NCI-H460 (cell line): ENCODE measurements at regions not wholly inside any gene's neighbourhood (a gene's known extent, or its start where the extent isn't known, plus 50 kb on each side); places are given as distances from the start of the nearest gene placed in this dataset.

Source experiments
- DNase-seq: peaks from one replicate; pipeline ENCODE4 v3.0.0-alpha.2; 2016; ENCODE audit warnings: low read depth; ENCODE audit errors: extremely low read depth

DNA sequence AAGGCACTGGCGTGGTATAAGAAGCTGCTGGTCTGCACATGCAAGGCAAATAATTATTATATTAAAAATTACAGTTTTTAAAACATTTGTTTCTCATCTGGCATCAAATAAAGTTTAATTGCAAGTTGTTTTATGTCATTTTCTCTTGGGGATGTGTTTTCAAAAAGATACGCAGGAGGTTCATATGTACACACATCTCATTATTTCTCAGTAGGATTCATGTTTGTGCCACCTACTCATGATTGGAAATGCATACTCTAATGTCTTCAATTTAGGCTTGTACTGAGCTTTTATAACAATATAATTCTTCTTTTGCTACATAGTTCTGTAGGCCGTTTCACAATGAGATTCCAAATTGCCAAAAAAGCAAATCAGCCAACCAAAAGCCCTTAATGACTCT is 244.2 kb upstream of the MEF2C start:
- no peak for DNase-seq

DNA sequence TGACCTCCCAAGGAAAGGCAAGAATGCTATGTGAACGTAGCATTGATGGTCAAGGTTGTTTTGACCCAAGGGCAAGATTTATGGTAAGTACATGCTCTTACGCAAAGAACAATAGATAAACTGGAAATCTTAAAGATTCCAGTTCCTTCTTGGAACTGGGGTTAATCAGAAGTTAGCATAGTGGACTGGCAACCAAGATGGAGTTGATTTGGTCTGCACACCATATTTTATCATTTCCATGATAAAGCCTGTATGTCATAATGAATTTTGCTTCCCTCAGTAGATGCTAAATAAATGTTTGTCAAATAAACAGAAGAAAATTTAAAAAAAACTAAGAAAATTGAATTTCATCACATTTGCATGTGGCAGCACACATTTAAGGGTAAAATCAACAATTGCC is 242.4 kb upstream of the MEF2C start:
- DNase-seq = no peak

- DNase-seq = no peak
Observed at GRCh38 chr5:89123581-89123980, 240.6 kb upstream of the MEF2C start.

DNA sequence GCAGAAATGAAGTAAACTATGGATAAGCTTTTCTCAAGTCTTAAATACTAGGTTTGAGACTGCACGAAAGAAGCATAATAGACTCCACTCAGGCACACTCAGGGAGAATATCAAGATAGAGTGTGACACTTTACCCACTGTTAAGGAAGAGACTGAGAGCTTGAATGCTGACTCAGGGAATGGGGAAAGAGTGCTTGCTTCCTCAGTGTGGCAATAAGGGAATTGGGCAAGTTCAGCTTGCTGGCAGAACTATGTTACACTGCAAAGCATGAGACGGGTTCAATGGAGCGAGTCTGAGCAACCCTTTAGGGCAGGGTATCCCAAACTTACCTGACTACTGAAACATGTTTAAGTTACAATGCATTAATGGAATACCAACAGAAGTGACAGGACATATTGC is 237.7 kb upstream of the MEF2C start:
- DNase-seq = no peak

- DNase-seq = no peak
Observed at GRCh38 chr5:89117124-89117644, 234.2 kb upstream of the MEF2C start.

DNA sequence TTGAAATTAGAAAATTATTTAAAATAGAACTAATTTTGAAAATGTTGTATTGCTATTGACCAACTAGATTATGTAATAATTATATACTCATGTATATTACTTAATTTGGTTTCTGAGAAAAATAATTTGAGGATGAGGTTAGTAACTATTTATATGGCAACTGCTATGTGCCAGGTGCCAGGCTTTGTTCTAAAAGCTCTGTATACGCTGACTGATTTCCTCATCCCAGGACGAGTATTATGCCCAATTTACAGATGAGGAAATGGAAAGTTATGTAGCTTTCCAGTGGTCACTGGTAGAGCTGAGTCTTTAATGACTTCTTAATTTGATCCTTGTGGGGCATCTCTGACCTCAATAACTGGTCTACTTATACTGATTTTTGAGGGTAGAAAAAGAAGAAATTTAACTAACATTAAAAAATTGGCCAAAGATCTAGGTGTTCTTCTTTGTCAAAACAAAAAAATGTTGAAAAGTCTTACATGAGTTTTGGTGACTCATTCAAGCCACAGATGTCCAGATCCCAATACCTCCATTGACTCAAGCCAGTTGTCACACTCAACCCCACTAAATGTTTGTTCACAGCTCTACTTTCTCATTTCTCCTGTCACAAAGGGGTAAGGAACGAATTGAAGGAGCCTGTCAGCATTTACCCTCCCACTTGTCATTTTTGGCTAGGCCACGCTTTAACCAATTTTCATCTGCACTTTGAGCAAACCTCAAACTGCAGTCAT is 228.1 kb upstream of the MEF2C start:
- no peak for DNase-seq

- DNase-seq = no peak
Observed at GRCh38 chr5:89106480-89106879, 223.5 kb upstream of the MEF2C start.

GRCh38 chr5:89105836-89106235 is 222.9 kb upstream of the MEF2C start:
- DNase-seq = no peak

DNA sequence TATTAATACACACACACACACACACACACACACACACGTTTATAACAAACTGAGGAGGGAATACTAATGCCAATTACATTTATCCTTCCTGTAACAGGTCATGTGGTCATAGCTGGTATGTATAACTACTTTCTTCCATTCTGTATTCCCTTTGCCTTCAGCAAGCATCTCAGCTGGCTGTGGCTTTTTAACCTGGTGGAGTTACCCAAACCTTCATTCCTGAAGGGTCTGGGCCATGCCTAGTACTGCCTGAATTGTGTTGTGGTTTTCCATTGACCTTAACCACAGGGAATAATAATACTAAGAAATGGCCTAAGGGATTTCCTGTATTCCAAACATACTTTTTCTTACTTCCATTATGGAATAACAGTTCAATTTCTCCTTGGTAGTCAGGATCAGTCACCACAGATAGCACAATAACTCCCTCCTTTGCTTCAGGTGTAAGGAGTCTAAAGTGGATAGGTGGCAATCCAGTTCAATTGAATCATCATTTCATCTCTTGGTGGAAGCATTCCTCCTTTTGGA is 222.2 kb upstream of the MEF2C start:
- DNase-seq = no peak

GRCh38 chr5:89098199-89098756 is 215.3 kb upstream of the MEF2C start:
- no peak for DNase-seq

GRCh38 chr5:89097103-89097502 is 214.1 kb upstream of the MEF2C start:
- no peak for DNase-seq

- DNase-seq = no peak
Observed at GRCh38 chr5:89095341-89095740, 212.4 kb upstream of the MEF2C start.

GRCh38 chr5:89090037-89090436 is 207.1 kb upstream of the MEF2C start:
- DNase-seq = no peak

DNA sequence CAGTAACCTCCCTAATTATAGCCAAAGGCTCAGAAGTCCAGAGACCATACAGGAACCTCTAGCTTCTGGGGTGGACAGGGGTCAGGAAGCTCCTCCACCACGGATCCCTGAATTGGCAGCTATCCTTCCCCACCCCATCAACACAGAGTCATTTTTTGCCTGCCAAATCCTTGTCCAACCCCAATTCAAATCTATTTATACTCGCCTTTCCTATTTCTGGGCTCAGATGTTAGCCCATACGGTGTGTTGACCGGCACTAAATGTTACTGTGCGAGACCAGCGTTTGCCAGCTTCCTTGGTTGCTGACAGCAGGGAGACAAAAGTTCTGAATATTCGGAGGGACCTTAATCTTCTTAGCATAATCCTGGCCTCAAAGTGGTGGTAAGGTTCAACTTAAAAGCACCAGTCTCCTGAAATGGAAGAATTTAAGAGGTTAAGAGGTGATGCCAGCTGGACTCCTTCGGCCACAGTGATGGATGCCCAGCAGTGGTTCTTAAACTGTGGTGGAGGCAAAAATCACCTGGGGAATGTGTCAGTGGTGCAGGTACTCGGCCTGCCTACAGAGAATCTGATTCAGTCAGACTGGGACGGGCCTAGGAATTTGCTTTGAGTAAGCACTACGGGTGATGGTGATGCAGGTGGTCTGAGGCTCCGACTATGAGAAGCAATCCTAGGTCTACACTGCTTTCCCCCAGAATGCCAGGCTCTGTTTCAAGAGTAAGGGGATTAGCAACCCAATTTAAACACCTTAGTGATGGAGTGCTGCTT is 204.8 kb upstream of the MEF2C start:
- DNase-seq = no peak

DNA sequence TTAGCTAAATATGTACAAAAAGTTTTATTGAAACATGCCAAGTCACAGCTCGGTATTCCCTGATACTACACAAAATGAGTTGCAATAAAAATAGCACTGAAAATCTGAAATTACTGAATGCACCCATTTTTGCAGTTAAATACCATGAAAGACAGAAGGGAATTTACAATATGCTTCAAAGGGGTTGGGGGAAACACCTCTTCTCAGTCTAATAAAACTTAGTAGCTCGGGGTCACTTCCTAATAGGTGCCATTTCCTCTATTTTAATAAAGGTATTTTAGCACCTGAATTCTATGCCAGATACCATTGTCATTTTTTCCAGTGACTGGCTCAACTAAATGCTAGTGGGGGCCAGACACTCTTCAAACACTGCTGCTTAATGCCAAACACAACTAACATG is 204.1 kb upstream of the MEF2C start:
- no peak for DNase-seq

- no peak for DNase-seq
Observed at GRCh38 chr5:89086390-89087086, 203.6 kb upstream of the MEF2C start.

DNA sequence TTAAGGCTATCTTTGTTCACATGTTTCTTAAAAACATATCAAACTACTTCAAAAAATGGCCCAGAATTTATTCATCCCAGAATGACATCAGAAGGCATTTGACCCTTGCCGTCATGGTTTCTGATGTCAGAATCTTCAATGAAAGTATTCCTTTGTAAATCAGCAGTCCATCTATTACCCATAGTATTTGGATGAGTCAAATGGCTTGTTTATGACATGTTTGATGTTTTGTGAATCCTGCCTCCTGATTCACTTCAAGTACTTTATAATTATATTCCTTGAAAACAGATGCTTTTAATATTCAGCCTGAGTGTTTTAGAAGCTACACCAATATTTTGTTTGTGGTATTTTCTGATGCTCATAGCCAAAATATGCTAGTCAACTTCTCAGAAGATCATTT is 200.8 kb upstream of the MEF2C start:
- no peak for DNase-seq

GRCh38 chr5:89081360-89081759 is 198.4 kb upstream of the MEF2C start:
- no peak for DNase-seq

DNA sequence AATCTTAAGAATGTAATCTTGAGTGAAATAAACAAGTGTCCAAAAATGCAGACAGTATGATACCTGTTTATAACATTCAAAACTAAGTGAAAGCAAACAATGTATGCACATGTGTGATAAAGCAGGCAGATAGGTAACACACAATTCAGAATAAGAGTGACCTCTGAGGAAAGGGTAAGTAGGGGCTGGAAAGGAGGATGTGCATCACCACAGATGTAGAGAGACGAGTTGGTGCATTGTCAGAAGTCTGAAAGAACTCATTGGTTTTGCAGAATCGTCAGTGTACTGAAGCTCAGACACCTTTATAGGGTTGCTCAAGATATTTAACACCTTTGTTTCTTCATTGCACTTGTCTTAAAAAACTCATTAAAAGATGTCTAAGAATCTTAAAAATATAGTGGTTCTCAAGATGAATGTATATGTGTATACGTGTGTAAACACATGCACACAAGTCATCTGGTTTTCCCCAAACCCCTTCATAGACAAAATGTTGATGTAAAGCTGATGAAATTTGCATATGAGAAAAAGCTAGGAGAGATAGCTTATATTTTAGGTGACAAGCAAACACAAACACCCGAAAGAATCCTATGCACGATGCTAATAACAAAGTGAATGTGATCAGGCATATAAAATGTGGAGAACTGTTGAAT is 197.6 kb upstream of the MEF2C start:
- no peak for DNase-seq

GRCh38 chr5:89072842-89073672 is 190.1 kb upstream of the MEF2C start:
- no peak for DNase-seq
